ENCODE measurements at regions not wholly inside any gene's neighbourhood (a gene's known extent, or its start where the extent isn't known, plus 50 kb on each side); places are given as distances from the start of the nearest gene placed in this dataset.
"Not testable (repeated sequence)": the region's sequence is repeated elsewhere in the genome, so short reads cannot be mapped to it uniquely, and the experiment has no call there.

- not testable (repeated sequence) for TF ChIP-seq EZH2 (IDR thresholded peaks at IDR 0.05); POLR2AphosphoS5 (IDR thresholded peaks at IDR 0.05; ENCODE audit: borderline replicate concordance, low read depth, low read length); FOXP2 (optimal IDR thresholded peaks at IDR 0.05; ENCODE audit: control extremely low read depth, extremely low read length, insufficient read depth)
Observed at GRCh38 chr1:64355534-64355933, 114.4 kb upstream of the CACHD1 start.
